H9 (cell line): ENCODE measurements at regions not wholly inside any gene's neighbourhood (a gene's known extent, or its start where the extent isn't known, plus 50 kb on each side); places are given as distances from the start of the nearest gene placed in this dataset.

ENCODE experiments used
- DNase-seq: peaks from one replicate; pipeline ENCODE4 v3.0.0-alpha.2; 2017
- H2AFZ ChIP-seq: one replicate; pipeline ENCODE4 v1.6.1; 2013; ENCODE audit warnings: mild to moderate bottlenecking, low read length, control low read depth, moderate library complexity
- H2AK5ac ChIP-seq: 2 replicates; pipeline ENCODE4 v1.6.1; 2013; ENCODE audit warnings: low read length, control low read depth, mixed read lengths; ENCODE audit not compliant: insufficient read length
- H2BK120ac ChIP-seq: one replicate; pipeline ENCODE4 v1.6.1; 2013; ENCODE audit warnings: low read depth, mild to moderate bottlenecking, low read length, control low read depth, inconsistent platforms; ENCODE audit not compliant: poor library complexity, severe bottlenecking
- H2BK12ac ChIP-seq: 2 replicates; pipeline ENCODE4 v1.6.1; 2013; ENCODE audit warnings: low read length, control low read depth, mixed read lengths, low read depth; ENCODE audit not compliant: insufficient read length
- H2BK15ac ChIP-seq: 2 replicates; pipeline ENCODE4 v1.6.1; 2013; ENCODE audit warnings: low read depth, low read length, control low read depth
- H2BK20ac ChIP-seq: one replicate; pipeline ENCODE4 v1.6.1; 2013; ENCODE audit warnings: low read depth, mild to moderate bottlenecking, low read length, control low read depth, inconsistent platforms; ENCODE audit not compliant: poor library complexity, severe bottlenecking
- H2BK5ac ChIP-seq: 2 replicates; pipeline ENCODE4 v1.6.1; 2013; ENCODE audit warnings: low read length, control low read depth, mixed read lengths; ENCODE audit not compliant: insufficient read length
- H3K14ac ChIP-seq: 2 replicates; pipeline ENCODE4 v1.6.1; 2013; ENCODE audit warnings: low read length, control low read depth; ENCODE audit not compliant: insufficient read depth
- H3K18ac ChIP-seq: 2 replicates; pipeline ENCODE4 v1.6.1; 2013; ENCODE audit warnings: low read depth, mild to moderate bottlenecking, mixed read lengths, low read length, control low read depth; ENCODE audit not compliant: insufficient read length
- H3K23ac ChIP-seq: 2 replicates; pipeline ENCODE4 v1.6.1; 2013; ENCODE audit warnings: low read length, control low read depth, mixed read lengths, low read depth; ENCODE audit not compliant: insufficient read length
- H3K23me2 ChIP-seq: 2 replicates; pipeline ENCODE4 v1.6.1; 2013; ENCODE audit warnings: low read depth, mild to moderate bottlenecking, mixed read lengths, low read length, control low read depth; ENCODE audit not compliant: insufficient read length, poor library complexity, severe bottlenecking
- H3K27ac ChIP-seq: 2 replicates; pipeline ENCODE4 v1.5.1; 2013; ENCODE audit warnings: low read length, control low read depth, mixed read lengths, low read depth; ENCODE audit not compliant: insufficient read length
- H3K27me3 ChIP-seq: 2 replicates; pipeline ENCODE4 v1.6.1; 2013; ENCODE audit warnings: low read length, control low read depth, inconsistent platforms; ENCODE audit not compliant: insufficient read depth
- H3K4ac ChIP-seq: 2 replicates; pipeline ENCODE4 v1.6.1; 2013; ENCODE audit warnings: low read depth, mild to moderate bottlenecking, control low read depth, inconsistent platforms, low read length, moderate library complexity
- H3K4me1 ChIP-seq: 2 replicates; pipeline ENCODE4 v1.6.1; 2013; ENCODE audit warnings: low read length, control low read depth, inconsistent platforms; ENCODE audit not compliant: insufficient read depth
- H3K4me2 ChIP-seq: 2 replicates; pipeline ENCODE4 v1.6.1; 2013; ENCODE audit warnings: low read length, control low read depth, mixed read lengths; ENCODE audit not compliant: insufficient read length, insufficient read depth
- H3K56ac ChIP-seq: 2 replicates; pipeline ENCODE4 v1.6.1; 2013; ENCODE audit warnings: low read depth, mild to moderate bottlenecking, mixed read lengths, low read length, control low read depth; ENCODE audit not compliant: insufficient read length
- H3K79me1 ChIP-seq: 2 replicates; pipeline ENCODE4 v1.6.1; 2013; ENCODE audit warnings: low read depth, mild to moderate bottlenecking, moderate library complexity, low read length, control low read depth, inconsistent platforms; ENCODE audit not compliant: insufficient read depth, poor library complexity, severe bottlenecking
- H3K79me2 ChIP-seq: 2 replicates; pipeline ENCODE4 v1.6.1; 2013; ENCODE audit warnings: low read length, control low read depth, inconsistent platforms; ENCODE audit not compliant: insufficient read depth
- H3K9ac ChIP-seq: 2 replicates; pipeline ENCODE4 v1.6.1; 2013; ENCODE audit warnings: low read length, control low read depth, mixed read lengths; ENCODE audit not compliant: insufficient read length; ENCODE audit errors: extremely low read depth
- H3K9me3 ChIP-seq: one replicate; pipeline ENCODE4 v1.6.1; 2013; ENCODE audit warnings: low read depth, low read length, inconsistent platforms; ENCODE audit not compliant: control insufficient read depth
- H3T11ph ChIP-seq: one replicate; pipeline ENCODE4 v1.6.1; 2013; ENCODE audit warnings: mild to moderate bottlenecking, low read length, control low read depth, inconsistent platforms
- H4K20me1 ChIP-seq: one replicate; pipeline ENCODE4 v1.6.1; 2013; ENCODE audit not compliant: control insufficient read depth, insufficient read length, insufficient read depth
- H4K5ac ChIP-seq: 2 replicates; pipeline ENCODE4 v1.6.1; 2013; ENCODE audit warnings: low read depth, mild to moderate bottlenecking, mixed read lengths, low read length, control low read depth; ENCODE audit not compliant: insufficient read length
- H4K8ac ChIP-seq: replicated peaks from 2 replicates; pipeline ENCODE4 v1.6.1; 2013; ENCODE audit warnings: low read length, control low read depth, mixed read lengths, low read depth; ENCODE audit not compliant: insufficient read length
- H4K91ac ChIP-seq: 2 replicates; pipeline ENCODE4 v1.6.1; 2013; ENCODE audit warnings: low read depth, mild to moderate bottlenecking, moderate library complexity, mixed read lengths, low read length, control low read depth; ENCODE audit not compliant: insufficient read length
- H3K27ac Mint-ChIP-seq, 3 experiments: 2 replicates in 2 of 3; 3 replicates in 1 of 3; pipeline ENCODE4 v1.8.0; 2020 to 2021; ENCODE audit warnings: mixed read lengths in 3 of 3, mild to moderate bottlenecking in 1 of 3, moderate library complexity in 1 of 3
- H3K27me3 Mint-ChIP-seq: 2 replicates; pipeline ENCODE4 v1.8.0; 2021; ENCODE audit warnings: low read depth, mild to moderate bottlenecking, moderate library complexity, mixed read lengths
- H3K36me3 Mint-ChIP-seq, 3 experiments: 2 replicates in 2 of 3; 3 replicates in 1 of 3; pipeline ENCODE4 v1.8.0; 2020 to 2021; ENCODE audit warnings: low read depth in 3 of 3, mixed read lengths in 3 of 3; ENCODE audit not compliant: insufficient read depth in 1 of 3
- H3K4me1 Mint-ChIP-seq, 2 experiments: 2 replicates each; pipeline ENCODE4 v1.8.0; 2020; ENCODE audit warnings: mixed read lengths in 2 of 2
- H3K4me3 Mint-ChIP-seq, 2 experiments: 2 replicates in 1 of 2; 3 replicates in 1 of 2; pipeline ENCODE4 v1.8.0; 2020 to 2021; ENCODE audit warnings: mild to moderate bottlenecking in 2 of 2, mixed read lengths in 2 of 2, moderate library complexity in 1 of 2
- H3K9me3 Mint-ChIP-seq, 2 experiments: 2 replicates in 1 of 2; 3 replicates in 1 of 2; pipeline ENCODE4 v1.8.0; 2020; ENCODE audit warnings: mild to moderate bottlenecking in 2 of 2, mixed read lengths in 2 of 2, moderate library complexity in 1 of 2
- WGBS: extraction: QIAGEN DNeasy Blood & Tissue Kit; methylation state at CpG from one replicate; pipeline ENCODE4 v1.1.7; 2013; ENCODE audit warnings: missing lambda C conversion rate, low lambda C conversion rate, mixed read lengths; ENCODE audit not compliant: insufficient read length; ENCODE audit errors: extremely low coverage; 5-methylcytosine and 5-hydroxymethylcytosine counted together
- TF ChIP-seq, protein P1 (sequence below): fragments of 200-600 bp; sonication (generic); conservative IDR thresholded peaks from 3 replicates; pipeline ENCODE4 v1.8.0; 2021; ENCODE audit warnings: antibody characterized with exemption, mild to moderate bottlenecking

DNA sequence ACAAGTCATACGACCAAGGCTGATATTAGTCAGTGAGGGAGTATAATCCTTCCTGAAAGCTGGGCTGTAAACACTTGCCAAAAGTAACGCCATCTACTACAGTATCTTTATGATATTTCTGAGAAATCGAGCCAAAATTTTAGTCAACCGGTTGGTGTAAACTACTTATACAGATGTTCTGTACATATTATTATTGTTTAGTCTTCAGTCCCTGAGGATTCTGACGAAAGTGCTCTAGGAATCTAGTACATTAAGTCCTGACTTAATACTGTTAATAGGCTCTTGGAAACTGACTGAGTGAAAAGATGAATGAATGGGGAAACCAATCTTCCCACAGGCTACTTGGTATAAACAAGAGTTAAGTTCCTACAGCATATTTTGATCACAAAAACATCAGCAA is 274.3 kb downstream of the USP25 start:
- H2BK12ac ChIP-seq = no peak overlapping the region
- H2BK15ac ChIP-seq = no peak overlapping the region
- no peak overlapping the region for H2AK5ac ChIP-seq
- no peaks in the 10 kb centered on the region for H3K27me3 ChIP-seq
- no peak overlapping the region for H3T11ph ChIP-seq
- no peaks in the 10 kb centered on the region for H3K79me2 ChIP-seq
- no peaks in the 10 kb centered on the region for H3K23me2 ChIP-seq
- Mint-ChIP-seq H3K27ac (no peak overlapping the region), H3K4me1 (no peaks in the 10 kb centered on the region), H3K9me3 (no peaks in the 10 kb centered on the region), H3K4me3 (no peak overlapping the region), H3K27me3 (no peaks in the 10 kb centered on the region), H3K36me3 (no peaks in the 10 kb centered on the region)
- H3K4me1 ChIP-seq = no peaks in the 10 kb centered on the region
- H2BK5ac ChIP-seq = no peak overlapping the region
- H3K4ac ChIP-seq = no peak overlapping the region
- no peak overlapping the region for H4K91ac ChIP-seq
- no peak overlapping the region for H2BK120ac ChIP-seq
- H3K23ac ChIP-seq = no peak overlapping the region
- no peak for DNase-seq
- H3K79me1 ChIP-seq = no peaks in the 10 kb centered on the region
- no peak overlapping the region for H2BK20ac ChIP-seq
- WGBS = no CpG with 5 or more reads among the region's 5 CpGs
- H3K9me3 ChIP-seq = no peaks in the 10 kb centered on the region
- TF ChIP-seq, protein P1, sequence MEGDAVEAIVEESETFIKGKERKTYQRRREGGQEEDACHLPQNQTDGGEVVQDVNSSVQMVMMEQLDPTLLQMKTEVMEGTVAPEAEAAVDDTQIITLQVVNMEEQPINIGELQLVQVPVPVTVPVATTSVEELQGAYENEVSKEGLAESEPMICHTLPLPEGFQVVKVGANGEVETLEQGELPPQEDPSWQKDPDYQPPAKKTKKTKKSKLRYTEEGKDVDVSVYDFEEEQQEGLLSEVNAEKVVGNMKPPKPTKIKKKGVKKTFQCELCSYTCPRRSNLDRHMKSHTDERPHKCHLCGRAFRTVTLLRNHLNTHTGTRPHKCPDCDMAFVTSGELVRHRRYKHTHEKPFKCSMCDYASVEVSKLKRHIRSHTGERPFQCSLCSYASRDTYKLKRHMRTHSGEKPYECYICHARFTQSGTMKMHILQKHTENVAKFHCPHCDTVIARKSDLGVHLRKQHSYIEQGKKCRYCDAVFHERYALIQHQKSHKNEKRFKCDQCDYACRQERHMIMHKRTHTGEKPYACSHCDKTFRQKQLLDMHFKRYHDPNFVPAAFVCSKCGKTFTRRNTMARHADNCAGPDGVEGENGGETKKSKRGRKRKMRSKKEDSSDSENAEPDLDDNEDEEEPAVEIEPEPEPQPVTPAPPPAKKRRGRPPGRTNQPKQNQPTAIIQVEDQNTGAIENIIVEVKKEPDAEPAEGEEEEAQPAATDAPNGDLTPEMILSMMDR = no peak
- H4K5ac ChIP-seq = no peak overlapping the region
- no peaks in the 10 kb centered on the region for H4K20me1 ChIP-seq
- no peak overlapping the region for H3K14ac ChIP-seq
- no peak overlapping the region for H3K4me2 ChIP-seq
- no peak overlapping the region for H4K8ac ChIP-seq
- no peak overlapping the region for H3K9ac ChIP-seq
- H3K27ac ChIP-seq = no peak overlapping the region
- H2AFZ ChIP-seq = no peak overlapping the region
- no peak overlapping the region for H3K56ac ChIP-seq
- H3K18ac ChIP-seq = no peak overlapping the region
